HG02798 (cell line): ENCODE measurements at regions not wholly inside any gene's neighbourhood (a gene's known extent, or its start where the extent isn't known, plus 50 kb on each side); places are given as distances from the start of the nearest gene placed in this dataset.
"Not testable (repeated sequence)": the region's sequence is repeated elsewhere in the genome, so short reads cannot be mapped to it uniquely, and the experiment has no call there.

Experiments used
- ATAC-seq: cut with Tn5 transposase; IDR thresholded peaks from one replicate; pipeline ENCODE4 v1.9.1; 2021; ENCODE audit warnings: mild to moderate bottlenecking; ENCODE audit not compliant: unreplicated experiment, poor library complexity

GRCh38 chr5:119694284-119694683 is 64.9 kb downstream of the FAM170A start:
- no peak for ATAC-seq

DNA sequence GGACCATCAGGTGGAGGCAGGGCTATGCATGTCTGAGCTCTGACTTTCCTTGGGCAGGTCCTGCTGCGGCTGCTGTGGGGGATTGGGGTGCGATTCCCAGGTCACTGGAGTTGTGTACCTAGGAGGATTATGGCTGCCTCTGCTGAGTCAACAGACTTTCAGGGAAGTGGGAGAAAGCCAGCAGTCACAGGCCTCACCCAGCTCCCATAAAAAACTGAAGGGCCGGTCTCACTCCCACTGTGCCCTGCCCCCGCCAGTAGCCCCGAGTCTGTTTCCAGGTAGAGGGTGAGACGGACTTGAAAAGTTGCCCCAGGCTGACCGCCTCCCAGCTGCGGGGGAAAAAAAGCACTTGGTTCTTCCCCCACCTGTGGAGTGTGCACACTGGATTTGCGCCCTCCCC is 76.7 kb downstream of the FAM170A start:
- ATAC-seq: no peak

DNA sequence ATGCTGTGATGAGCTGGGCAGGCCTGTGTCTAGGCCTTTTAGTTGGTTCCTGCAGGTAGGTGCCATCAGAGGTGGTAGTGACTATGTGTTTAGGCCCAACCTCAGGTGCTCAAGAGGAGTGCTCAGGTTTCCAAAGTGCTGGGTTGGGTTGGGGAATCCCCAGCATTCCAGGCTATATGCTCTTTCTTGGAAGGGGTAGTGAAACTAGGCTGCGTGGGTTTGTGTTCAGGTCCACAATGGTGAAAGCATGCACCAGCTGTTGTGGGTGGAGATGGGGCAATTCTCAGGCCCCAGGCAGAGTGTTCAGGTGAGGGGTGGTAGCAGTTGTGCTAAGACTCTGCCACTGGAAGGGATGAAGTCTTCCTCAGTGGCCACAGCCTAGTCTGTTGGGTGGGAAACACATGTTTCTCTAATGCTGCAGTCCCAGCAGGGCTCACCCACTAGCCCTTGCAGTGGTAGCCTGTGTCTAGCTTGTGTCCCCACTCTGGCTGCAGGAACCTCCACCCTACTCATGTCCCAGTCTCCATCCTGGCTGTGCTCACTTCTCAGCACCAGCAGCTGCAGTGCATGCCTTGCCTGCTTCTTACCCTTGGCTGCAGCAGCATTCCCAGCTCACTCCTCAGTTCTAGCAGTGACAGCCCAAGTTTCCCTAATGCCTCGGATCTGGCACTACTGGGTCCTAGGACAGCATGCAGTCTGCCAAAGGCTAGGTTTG is 78.9 kb downstream of the FAM170A start:
- no peak for ATAC-seq

DNA sequence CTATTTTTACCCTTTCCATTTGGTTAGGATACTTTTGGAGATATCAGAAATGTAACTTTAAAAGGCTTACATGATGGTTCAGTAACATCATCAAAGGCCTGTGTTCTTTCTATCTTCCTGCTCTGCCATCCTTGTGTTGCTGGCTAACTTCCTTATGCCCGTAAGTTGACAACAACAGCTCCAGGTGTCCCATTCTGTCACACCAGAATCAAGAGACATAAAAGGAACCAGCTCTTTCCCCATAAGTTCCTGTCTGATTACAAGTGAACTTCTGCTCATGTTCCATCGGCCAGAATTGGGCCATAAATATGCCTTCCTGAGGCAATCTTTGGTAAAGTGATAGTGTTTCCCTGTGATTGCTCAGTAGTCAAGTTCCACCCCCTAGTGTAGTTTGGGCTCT is 92.4 kb downstream of the FAM170A start:
- ATAC-seq: no peak

- ATAC-seq: not testable (repeated sequence)
Observed at GRCh38 chr5:119725291-119725690, 95.9 kb downstream of the FAM170A start.

DNA sequence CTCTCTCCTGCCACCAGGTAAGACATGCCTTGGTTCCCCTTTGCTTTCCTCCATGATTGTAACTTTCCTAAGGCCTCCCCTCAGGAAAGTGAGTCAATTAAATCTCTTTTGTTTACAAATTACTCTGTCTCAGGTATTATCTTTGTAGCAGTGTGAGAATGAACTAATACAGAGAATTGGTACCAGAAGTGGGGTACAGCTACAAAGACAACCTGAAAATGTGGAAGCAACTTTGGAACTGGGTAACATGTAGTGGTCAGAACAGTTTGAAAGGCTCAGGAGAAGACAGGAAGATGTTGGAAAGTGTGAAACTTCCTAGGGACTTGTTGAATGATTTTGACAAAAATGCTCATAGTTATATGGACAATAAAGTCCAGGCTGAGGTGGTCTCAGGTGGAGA is 97.2 kb downstream of the FAM170A start:
- ATAC-seq: no peak

- no peak for ATAC-seq
Observed at GRCh38 chr5:119740225-119740624, 110.9 kb downstream of the FAM170A start.

DNA sequence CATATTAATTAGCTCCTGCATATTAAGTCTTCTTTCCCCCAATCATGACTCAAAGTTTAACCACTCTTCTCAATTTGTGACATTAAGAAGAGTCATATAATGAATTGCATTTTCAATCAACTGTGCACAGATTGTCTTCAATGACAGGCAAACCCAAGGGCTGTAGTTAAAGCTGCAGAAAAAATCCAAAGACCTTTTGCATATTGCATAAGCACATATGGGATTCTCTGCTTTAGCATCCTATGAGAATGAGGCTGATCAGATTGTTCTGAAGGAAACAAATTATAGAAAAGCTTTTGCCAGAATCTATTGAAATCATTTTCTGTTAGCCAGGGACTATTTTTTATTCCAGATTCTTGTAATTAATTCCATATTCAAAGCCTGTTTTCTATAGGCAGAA is 112.3 kb downstream of the FAM170A start:
- ATAC-seq: no peak

- ATAC-seq: no peak
Observed at GRCh38 chr5:119742311-119742710, 113.0 kb downstream of the FAM170A start.

GRCh38 chr5:119743927-119744326 is 114.6 kb downstream of the FAM170A start:
- peak; percentile 90 for ATAC-seq

GRCh38 chr5:119745976-119746375 is 116.6 kb downstream of the FAM170A start:
- no peak for ATAC-seq

- no peak for ATAC-seq
Observed at GRCh38 chr5:119746984-119747383, 117.6 kb downstream of the FAM170A start.

GRCh38 chr5:119750887-119751733 is 121.8 kb downstream of the FAM170A start:
- ATAC-seq: no peak

- ATAC-seq: no peak
Observed at GRCh38 chr5:119751734-119752094, 122.4 kb downstream of the FAM170A start.

GRCh38 chr5:119752921-119753886 is 123.8 kb downstream of the FAM170A start:
- ATAC-seq: no peak

GRCh38 chr5:119754825-119755224 is 125.5 kb downstream of the FAM170A start:
- ATAC-seq: not testable (repeated sequence)

DNA sequence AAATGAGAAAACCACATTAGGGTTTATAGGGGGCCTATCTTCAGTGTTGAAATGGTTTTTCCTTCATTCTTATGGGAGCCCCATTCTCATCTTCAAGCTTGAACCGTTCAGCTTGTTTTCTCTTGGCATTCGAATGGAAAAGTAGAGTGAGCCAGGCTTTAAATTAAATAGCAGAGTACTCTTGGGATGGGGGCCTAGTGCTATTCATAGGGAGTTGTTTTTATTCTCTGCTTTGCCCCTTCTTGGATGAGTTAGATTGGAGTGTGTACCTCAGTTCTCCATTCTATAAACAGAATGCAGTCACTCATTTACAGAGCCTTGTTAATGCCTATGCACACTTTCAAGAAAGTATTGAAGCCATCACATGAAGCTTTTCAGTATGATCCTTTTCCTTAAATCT is 127.9 kb downstream of the FAM170A start:
- ATAC-seq: no peak

DNA sequence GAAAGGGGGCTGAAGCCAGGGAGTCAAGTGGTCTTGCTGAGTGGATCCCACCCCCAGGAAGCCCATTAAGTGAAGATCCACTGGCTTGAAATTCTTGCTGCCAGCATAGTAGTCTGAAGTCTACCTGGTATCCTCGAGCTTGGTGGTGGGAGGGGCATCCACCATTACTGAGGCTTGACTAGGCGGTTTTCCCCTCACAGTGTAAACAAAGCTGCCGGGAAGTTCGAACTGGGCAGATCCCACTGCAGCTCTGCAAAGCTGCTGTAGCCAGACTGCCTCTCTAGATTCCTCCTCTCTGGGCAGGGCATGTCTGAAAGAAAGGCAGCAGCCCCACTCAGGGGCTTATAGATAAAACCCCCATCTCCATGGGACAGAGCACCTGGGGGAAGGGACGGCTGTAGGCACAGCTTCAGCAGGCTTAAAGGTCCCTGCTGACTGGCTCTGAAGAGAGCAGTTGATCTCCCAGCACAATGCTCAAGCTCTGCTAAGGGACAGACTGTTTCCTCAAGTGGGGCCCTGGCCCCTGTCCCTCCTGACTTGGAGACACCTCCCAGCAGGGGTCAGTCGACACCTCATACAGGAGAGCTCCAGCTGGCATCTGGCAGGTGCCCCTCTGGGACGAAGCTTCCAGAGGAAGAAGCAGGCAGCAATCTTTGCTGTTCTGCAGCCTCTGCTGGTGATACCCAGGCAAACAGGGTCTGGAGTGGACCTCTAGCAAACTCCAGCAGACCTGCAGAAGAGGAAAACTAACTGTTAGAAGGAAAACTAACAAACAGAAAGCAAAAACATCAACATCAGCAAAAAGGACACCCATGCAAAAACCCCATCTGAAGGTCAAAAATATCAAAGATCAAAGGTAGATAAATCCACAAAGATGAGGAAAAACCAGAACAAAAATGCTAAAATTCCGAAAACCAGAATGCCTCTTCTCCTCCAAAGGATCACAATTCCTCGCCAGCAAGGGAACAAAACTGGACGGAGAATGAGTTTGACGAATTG is 140.6 kb downstream of the FAM170A start:
- ATAC-seq: not testable (repeated sequence)

GRCh38 chr5:119780145-119780544 is 150.8 kb downstream of the FAM170A start:
- not testable (repeated sequence) for ATAC-seq
